Bronchial epithelial cell (primary cell): ENCODE measurements at regions not wholly inside any gene's neighbourhood (a gene's known extent, or its start where the extent isn't known, plus 50 kb on each side); places are given as distances from the start of the nearest gene placed in this dataset.

ENCODE experiments used
- DNase-seq: peaks from one replicate; pipeline ENCODE4 v3.0.0-alpha.2; 2010; ENCODE audit warnings: low read depth
- FAIRE-seq: peaks from 2 replicates; lab custom pipeline; 2011; peaks lifted over from hg19 to GRCh38; lab: Jason Lieb, UNC
- H3K27me3 ChIP-seq: 2 replicates; pipeline ENCODE4 v1.5.1; 2011; ENCODE audit warnings: low read length; ENCODE audit not compliant: control insufficient read depth, insufficient read depth
- H3K36me3 ChIP-seq: 2 replicates; pipeline ENCODE4 v1.5.1; 2011; ENCODE audit warnings: low read length; ENCODE audit not compliant: control insufficient read depth, insufficient read depth
- H3K4me3 ChIP-seq: 2 replicates; pipeline ENCODE4 v1.5.1; 2011; ENCODE audit warnings: mild to moderate bottlenecking, low read depth, low read length, control low read depth
- TF ChIP-seq, protein P1 (sequence below): IDR thresholded peaks from 2 replicates; pipeline ENCODE4 v1.5.1; 2011; ENCODE audit warnings: mild to moderate bottlenecking, moderate library complexity, low read length, control low read depth, inconsistent platforms; ENCODE audit not compliant: insufficient read depth, severe bottlenecking

DNA sequence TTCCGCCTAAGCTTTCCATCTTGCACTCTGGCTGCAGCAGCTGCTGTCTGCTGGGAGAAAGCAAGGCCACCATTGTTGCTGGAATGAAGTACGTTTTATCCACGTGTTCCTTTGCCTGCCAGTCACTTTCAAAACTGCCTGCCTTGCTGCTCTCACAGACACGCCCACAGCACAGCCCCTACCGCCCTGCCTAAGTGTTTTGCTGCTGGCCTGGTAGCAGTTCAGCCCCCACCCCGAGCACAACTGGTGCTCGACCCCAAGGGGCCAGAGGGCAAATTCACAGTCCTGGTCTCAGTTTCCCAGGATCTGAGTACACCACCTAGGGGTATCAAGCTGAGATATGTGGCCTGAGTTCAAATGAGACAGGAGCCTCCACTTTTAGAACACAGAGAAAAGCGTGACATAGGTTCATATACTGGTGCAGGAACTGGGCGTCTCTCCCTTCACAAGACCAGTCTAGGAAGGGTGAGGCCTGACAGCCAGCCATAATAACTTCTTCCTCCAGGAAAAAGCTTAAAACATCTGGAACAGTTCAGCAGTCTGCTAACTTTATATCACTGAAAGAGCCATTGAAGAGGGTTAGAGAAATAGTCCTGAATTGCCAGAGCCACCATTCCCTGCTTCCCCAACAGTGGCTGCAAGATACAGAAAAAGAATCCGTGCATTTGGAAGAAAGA is 1012.3 kb downstream of the ZPLD1 start:
- TF ChIP-seq, protein P1, sequence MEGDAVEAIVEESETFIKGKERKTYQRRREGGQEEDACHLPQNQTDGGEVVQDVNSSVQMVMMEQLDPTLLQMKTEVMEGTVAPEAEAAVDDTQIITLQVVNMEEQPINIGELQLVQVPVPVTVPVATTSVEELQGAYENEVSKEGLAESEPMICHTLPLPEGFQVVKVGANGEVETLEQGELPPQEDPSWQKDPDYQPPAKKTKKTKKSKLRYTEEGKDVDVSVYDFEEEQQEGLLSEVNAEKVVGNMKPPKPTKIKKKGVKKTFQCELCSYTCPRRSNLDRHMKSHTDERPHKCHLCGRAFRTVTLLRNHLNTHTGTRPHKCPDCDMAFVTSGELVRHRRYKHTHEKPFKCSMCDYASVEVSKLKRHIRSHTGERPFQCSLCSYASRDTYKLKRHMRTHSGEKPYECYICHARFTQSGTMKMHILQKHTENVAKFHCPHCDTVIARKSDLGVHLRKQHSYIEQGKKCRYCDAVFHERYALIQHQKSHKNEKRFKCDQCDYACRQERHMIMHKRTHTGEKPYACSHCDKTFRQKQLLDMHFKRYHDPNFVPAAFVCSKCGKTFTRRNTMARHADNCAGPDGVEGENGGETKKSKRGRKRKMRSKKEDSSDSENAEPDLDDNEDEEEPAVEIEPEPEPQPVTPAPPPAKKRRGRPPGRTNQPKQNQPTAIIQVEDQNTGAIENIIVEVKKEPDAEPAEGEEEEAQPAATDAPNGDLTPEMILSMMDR = no peak
- H3K36me3 ChIP-seq = no peaks in the 10 kb centered on the region
- DNase-seq (no peak), FAIRE-seq (no peak)
- H3K4me3 ChIP-seq = no peak overlapping the region
- no peaks in the 10 kb centered on the region for H3K27me3 ChIP-seq

DNA sequence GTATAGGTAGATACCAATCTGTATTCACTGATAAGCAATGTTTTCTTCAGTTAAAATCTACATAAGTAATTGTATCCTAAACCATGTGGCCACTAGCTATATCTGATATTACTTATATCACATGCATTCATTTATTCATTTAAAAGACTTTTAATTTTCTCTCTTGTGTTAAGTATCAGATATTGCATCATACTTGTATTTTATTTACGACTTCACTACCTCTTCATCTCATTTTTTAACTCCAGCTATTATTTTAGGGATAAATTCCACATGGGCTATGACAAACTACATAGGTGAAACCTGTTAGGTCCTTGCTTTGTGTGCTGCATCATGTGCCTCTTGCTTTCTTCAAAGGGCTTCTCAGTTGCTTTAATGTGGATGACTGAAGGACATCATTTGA is 1018.3 kb downstream of the ZPLD1 start:
- Histone ChIP-seq H3K27me3 (no peaks in the 10 kb centered on the region), H3K36me3 (no peaks in the 10 kb centered on the region), H3K4me3 (no peak overlapping the region)
- TF ChIP-seq, protein P1 = no peak
- FAIRE-seq = no peak
- no peak for DNase-seq

DNA sequence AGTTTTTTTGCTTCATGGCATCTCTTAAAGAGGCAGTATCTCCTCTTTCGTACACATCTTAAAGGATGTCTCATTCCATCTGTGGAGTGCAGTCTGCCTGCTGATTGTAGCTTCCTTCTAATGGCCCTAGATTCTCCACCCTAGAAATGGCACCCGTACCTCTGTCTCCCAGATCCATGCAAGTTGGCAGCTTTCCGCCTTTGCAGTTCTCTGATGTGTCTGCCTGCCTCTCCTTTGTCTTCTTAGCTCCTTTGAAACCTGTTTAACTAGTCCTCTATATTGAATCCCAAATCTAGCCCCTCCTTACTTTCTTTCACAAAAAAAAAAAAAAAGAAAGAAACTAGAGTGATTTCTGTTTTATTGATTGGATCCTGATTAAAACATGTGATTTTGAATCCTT is 1025.0 kb downstream of the ZPLD1 start:
- DNase-seq (no peak), FAIRE-seq (no peak)
- Histone ChIP-seq H3K4me3 (no peak overlapping the region), H3K36me3 (no peaks in the 10 kb centered on the region), H3K27me3 (no peaks in the 10 kb centered on the region)
- TF ChIP-seq, protein P1 = no peak

DNA sequence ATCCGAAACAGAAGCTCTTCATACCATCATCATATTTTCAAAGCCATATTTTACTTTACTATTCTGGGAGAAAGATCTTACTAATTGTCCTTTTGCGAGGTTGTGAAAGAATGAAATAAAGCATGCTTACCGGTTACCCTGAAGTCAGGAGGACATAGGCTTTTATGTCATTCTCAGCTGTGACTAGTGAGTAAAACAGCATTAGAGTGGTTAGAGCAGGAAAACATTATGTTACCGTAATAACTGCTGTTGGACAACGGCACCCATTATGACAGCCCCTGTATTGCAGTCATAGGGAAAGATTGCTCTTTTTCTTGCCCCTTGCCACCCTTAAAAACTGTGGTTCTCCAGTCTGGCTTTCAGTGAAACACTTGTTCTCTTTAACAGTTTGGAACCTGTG is 1035.7 kb downstream of the ZPLD1 start:
- Histone ChIP-seq H3K36me3 (no peaks in the 10 kb centered on the region), H3K27me3 (no peaks in the 10 kb centered on the region), H3K4me3 (no peak overlapping the region)
- DNase-seq (no peak), FAIRE-seq (no peak)
- TF ChIP-seq, protein P1 = no peak

DNA sequence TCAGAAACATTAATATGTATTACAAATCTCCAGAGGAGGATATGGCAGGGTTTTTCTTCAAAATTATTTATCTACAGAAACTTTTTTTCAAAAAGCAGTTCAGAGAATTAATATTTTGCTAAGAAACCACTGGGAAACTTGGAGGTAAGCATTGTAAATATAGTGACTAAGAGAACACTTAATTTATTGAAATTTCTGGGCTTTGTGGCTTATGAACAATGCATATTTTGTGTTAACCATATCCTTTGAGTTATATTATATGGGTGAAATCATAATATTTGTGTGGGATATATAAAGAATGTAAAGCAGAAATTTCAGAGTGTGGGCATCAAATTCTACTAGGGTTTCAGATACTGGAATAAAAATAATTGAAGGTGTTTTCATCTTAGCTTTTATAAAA is 1059.2 kb downstream of the ZPLD1 start:
- no peaks in the 10 kb centered on the region for H3K27me3 ChIP-seq
- TF ChIP-seq, protein P1 = no peak
- FAIRE-seq = no peak
- no peak for DNase-seq
- H3K4me3 ChIP-seq = no peak overlapping the region
- H3K36me3 ChIP-seq = no peaks in the 10 kb centered on the region

DNA sequence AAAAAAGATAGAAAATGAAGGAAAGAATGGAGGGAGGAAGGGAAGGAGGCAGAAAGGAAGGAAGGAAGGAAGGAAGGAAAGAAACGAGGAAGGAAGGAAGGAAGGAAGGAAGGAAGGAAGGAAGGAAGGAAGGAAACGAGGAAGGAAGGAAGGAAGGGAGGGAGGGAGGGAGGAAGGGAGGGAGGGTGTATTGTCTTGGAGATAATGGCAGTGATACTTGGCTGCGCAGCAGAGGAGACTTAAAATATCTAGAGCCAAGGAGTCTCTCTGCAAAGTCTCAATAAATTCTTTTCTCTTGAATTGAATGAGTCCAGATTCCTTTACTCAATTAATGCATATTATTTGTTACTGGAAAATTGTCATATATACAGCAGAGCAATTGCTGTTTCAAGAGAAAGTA is 1059.7 kb downstream of the ZPLD1 start:
- Histone ChIP-seq H3K27me3 (no peaks in the 10 kb centered on the region), H3K36me3 (no peaks in the 10 kb centered on the region), H3K4me3 (no peak overlapping the region)
- FAIRE-seq = no peak
- no peak for DNase-seq
- TF ChIP-seq, protein P1 = no peak
